ENCODE measurements at regions not wholly inside any gene's neighbourhood (a gene's known extent, or its start where the extent isn't known, plus 50 kb on each side); places are given as distances from the start of the nearest gene placed in this dataset.

DNA sequence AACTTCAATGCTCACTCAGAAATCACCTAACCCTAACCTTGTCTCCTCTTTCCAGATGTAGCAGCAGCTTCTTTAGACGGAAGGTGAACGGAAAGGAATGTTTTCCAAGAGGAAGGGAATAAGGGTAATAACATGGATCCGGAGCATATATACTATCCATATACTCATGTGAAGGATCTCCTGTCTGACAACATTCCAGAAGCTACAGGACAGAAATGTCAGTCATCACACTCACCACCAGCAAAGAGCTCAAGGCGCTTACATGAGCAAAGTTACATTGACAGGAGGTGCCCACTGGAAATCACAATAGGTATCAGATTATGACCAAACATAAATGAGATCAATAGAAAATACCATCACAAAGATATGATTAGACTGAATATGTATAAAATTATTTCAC lies 122.1 kb upstream of the CCDC28A start:
- TF ChIP-seq, protein P1, sequence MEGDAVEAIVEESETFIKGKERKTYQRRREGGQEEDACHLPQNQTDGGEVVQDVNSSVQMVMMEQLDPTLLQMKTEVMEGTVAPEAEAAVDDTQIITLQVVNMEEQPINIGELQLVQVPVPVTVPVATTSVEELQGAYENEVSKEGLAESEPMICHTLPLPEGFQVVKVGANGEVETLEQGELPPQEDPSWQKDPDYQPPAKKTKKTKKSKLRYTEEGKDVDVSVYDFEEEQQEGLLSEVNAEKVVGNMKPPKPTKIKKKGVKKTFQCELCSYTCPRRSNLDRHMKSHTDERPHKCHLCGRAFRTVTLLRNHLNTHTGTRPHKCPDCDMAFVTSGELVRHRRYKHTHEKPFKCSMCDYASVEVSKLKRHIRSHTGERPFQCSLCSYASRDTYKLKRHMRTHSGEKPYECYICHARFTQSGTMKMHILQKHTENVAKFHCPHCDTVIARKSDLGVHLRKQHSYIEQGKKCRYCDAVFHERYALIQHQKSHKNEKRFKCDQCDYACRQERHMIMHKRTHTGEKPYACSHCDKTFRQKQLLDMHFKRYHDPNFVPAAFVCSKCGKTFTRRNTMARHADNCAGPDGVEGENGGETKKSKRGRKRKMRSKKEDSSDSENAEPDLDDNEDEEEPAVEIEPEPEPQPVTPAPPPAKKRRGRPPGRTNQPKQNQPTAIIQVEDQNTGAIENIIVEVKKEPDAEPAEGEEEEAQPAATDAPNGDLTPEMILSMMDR (conservative IDR thresholded peaks at IDR 0.05 in 1 of 2, IDR thresholded peaks at IDR 0.05 in 1 of 2; ENCODE audit: low read depth in 1 of 2, low read length in 2 of 2) = no peak
- no peak for TF ChIP-seq EZH2 (IDR thresholded peaks at IDR 0.05; ENCODE audit: low read length, missing control alignments)
